SK-N-MC (cell line): ENCODE measurements at regions not wholly inside any gene's neighbourhood (a gene's known extent, or its start where the extent isn't known, plus 50 kb on each side); places are given as distances from the start of the nearest gene placed in this dataset.

Experiments used
- DNase-seq: peaks from one replicate; pipeline ENCODE4 v3.0.0-alpha.2; 2011; ENCODE audit warnings: low read depth, low spot score
- H3K27ac ChIP-seq: fragments of 200-600 bp; sonication (generic); 2 replicates; pipeline ENCODE4 v1.5.1; 2016; ENCODE audit warnings: mixed run types
- H3K36me3 ChIP-seq: fragments of 200-600 bp; sonication (generic); 2 replicates; pipeline ENCODE4 v1.6.1; 2017; ENCODE audit warnings: antibody characterized with exemption, low read length, mixed read lengths; ENCODE audit not compliant: insufficient read depth
- H3K4me3 ChIP-seq: fragments of 200-600 bp; sonication (generic); 2 replicates; pipeline ENCODE4 v1.5.1; 2016
- H3K9ac ChIP-seq: fragments of 200-600 bp; sonication (generic); 2 replicates; pipeline ENCODE4 v1.8.0; 2017; ENCODE audit warnings: mixed run types, mixed read lengths; ENCODE audit not compliant: insufficient read length
- H3K9me3 ChIP-seq: fragments of 200-600 bp; sonication (generic); 2 replicates; pipeline ENCODE4 v1.6.1; 2017; ENCODE audit warnings: low read depth, mild to moderate bottlenecking, antibody characterized with exemption, low read length, moderate library complexity, mixed read lengths
- EZH2 ChIP-seq: fragments of 200-600 bp; sonication (generic); IDR thresholded peaks from one replicate; pipeline ENCODE4 v1.6.1; 2017; ENCODE audit warnings: antibody characterized with exemption
- FOXP2 ChIP-seq: optimal IDR thresholded peaks from 2 replicates; pipeline ENCODE3; 2011; ENCODE audit warnings: mild to moderate bottlenecking, moderate library complexity; ENCODE audit not compliant: insufficient read depth; ENCODE audit errors: extremely low read length, control extremely low read depth
- POLR2AphosphoS5 ChIP-seq: IDR thresholded peaks from 2 replicates; pipeline ENCODE4 v1.6.1; 2012; ENCODE audit warnings: mild to moderate bottlenecking, low read depth, low read length, borderline replicate concordance

DNA sequence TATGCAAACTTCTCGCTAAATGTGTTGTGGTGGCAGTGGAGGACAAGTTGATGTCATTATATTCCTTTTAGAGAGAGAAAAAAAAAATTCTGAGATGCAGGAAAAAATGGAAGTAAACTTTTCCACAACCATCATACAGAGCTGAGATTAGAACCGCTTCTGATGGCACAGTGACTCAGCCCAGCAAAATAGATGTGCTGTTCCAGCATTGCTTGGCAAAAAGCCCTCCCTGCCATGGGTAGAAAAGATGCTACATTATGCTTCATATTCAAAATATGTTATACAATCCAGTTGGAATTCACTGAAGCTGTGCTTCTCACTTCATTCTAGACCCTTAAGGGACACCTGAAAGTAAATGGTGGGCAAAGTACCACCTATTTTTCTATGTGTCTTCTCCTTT, 1047.6 kb upstream of the FANCL start:
- no peak overlapping the region for H3K9ac ChIP-seq
- no peak overlapping the region for H3K27ac ChIP-seq
- TF ChIP-seq EZH2 (no peak), POLR2AphosphoS5 (no peak), FOXP2 (no peak)
- no peaks in the 10 kb centered on the region for H3K9me3 ChIP-seq
- no peaks in the 10 kb centered on the region for H3K36me3 ChIP-seq
- DNase-seq = no peak
- no peak overlapping the region for H3K4me3 ChIP-seq

- DNase-seq = no peak
- TF ChIP-seq POLR2AphosphoS5 = no peak
- no peak for TF ChIP-seq FOXP2
- TF ChIP-seq EZH2 = no peak
- no peak overlapping the region for H3K4me3 ChIP-seq
- H3K36me3 ChIP-seq = no peaks in the 10 kb centered on the region
- no peak overlapping the region for H3K9ac ChIP-seq
- no peak overlapping the region for H3K27ac ChIP-seq
- no peaks in the 10 kb centered on the region for H3K9me3 ChIP-seq
Measured at GRCh38 chr2:59282374-59283057, 1041.4 kb upstream of the FANCL start.

DNA sequence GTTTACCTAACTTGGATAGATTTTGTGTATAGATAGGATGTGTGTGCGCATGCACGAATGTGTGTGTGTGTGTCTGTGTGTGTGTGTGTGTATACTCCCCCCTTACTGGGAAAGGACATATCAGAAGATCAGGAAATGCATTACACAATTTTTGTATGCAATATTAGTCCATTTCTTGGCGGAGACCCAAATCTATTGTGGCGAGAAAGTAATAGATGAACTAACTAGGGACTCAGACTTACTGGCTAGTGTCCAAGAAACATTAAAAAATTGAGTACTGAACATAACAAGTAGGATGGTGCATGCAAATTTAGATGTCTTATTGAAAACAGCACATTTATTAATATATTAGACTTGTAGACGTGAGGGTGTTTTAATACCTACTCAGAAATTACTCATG, 1036.5 kb upstream of the FANCL start:
- Histone ChIP-seq H3K4me3 (no peak overlapping the region), H3K36me3 (no peaks in the 10 kb centered on the region), H3K9ac (no peak overlapping the region), H3K27ac (no peak overlapping the region), H3K9me3 (no peaks in the 10 kb centered on the region)
- no peak for DNase-seq
- TF ChIP-seq POLR2AphosphoS5 (no peak), EZH2 (no peak), FOXP2 (no peak)

GRCh38 chr2:59276917-59277316, 1035.8 kb upstream of the FANCL start:
- H3K4me3 ChIP-seq = no peak overlapping the region
- H3K9me3 ChIP-seq = no peaks in the 10 kb centered on the region
- no peaks in the 10 kb centered on the region for H3K36me3 ChIP-seq
- no peak overlapping the region for H3K9ac ChIP-seq
- TF ChIP-seq FOXP2 = no peak
- TF ChIP-seq POLR2AphosphoS5 = no peak
- no peak for TF ChIP-seq EZH2
- no peak overlapping the region for H3K27ac ChIP-seq
- DNase-seq = no peak

DNA sequence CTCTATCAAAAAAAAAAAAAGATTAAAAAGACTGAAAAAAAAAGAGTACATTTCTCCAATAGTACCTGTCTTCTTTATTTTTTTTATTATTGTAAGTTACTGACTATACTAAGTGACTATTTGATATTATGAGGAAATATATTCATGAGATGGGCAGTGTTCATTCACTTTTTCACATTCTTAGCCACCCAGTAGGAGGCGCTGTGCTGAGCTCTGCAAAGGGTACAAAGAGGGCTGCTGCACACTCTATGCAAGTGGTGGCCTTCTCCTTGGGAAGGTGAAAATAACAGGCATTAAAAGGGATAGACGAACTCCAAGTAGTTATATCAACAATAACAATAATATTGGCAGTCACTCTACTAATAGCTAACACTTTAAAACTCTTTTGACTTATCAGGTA, 1034.9 kb upstream of the FANCL start:
- no peak overlapping the region for H3K9ac ChIP-seq
- H3K4me3 ChIP-seq = no peak overlapping the region
- no peak for DNase-seq
- no peak overlapping the region for H3K27ac ChIP-seq
- no peaks in the 10 kb centered on the region for H3K9me3 ChIP-seq
- no peak for TF ChIP-seq EZH2
- TF ChIP-seq POLR2AphosphoS5 = no peak
- no peaks in the 10 kb centered on the region for H3K36me3 ChIP-seq

- no peaks in the 10 kb centered on the region for H3K36me3 ChIP-seq
- no peak overlapping the region for H3K27ac ChIP-seq
- TF ChIP-seq FOXP2 (no peak), EZH2 (no peak), POLR2AphosphoS5 (no peak)
- DNase-seq = no peak
- H3K9me3 ChIP-seq = no peaks in the 10 kb centered on the region
- no peak overlapping the region for H3K9ac ChIP-seq
- H3K4me3 ChIP-seq = no peak overlapping the region
Measured at GRCh38 chr2:59266453-59266852, 1025.3 kb upstream of the FANCL start.

DNA sequence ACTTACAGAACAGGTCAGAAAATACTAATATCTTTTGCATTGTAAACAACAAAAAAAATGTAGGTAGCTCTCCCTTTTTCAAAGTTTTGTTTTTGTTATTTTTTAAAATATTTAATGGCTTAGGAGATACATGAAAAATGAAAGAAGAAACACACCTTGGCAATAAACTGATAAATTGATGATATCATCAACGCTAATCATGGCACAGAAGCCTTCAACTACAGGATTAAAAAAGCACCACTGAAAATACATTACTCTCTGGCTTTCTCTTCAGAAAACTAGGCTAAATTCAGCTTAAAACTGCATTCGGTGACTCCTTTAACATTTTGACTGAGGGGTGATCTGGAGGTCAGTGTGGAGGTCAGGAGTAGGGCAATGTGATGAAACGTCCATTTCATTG, 1018.8 kb upstream of the FANCL start:
- no peak for TF ChIP-seq EZH2
- no peak for TF ChIP-seq FOXP2
- TF ChIP-seq POLR2AphosphoS5 = no peak
- Histone ChIP-seq H3K36me3 (no peaks in the 10 kb centered on the region), H3K27ac (no peak overlapping the region), H3K9me3 (no peaks in the 10 kb centered on the region), H3K4me3 (no peak overlapping the region), H3K9ac (no peak overlapping the region)
- DNase-seq = no peak

GRCh38 chr2:59256290-59256689, 1015.2 kb upstream of the FANCL start:
- Histone ChIP-seq H3K9ac (no peak overlapping the region), H3K36me3 (no peaks in the 10 kb centered on the region), H3K4me3 (no peak overlapping the region), H3K27ac (no peak overlapping the region), H3K9me3 (no peaks in the 10 kb centered on the region)
- TF ChIP-seq EZH2 (no peak), FOXP2 (no peak), POLR2AphosphoS5 (no peak)
- DNase-seq = no peak

DNA sequence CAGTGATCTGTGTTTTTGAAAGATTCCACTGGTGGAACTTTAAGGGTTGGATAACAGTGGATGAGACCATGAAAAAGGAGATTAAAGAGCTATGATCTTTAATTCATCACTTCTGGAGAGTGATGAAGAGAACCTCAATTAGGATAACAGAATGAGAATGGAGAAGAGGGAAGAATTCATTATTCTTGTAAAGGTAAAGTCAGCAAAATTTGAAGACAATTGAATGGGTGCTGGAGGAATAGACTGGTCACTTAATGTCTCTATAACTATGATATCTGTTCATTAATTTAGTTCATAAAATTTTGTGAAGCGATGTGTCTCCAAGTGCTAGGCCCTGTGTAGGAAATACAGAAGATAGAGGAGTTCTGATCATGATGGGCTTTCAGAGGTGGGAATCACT, 1013.2 kb upstream of the FANCL start:
- Histone ChIP-seq H3K9ac (no peak overlapping the region), H3K36me3 (no peaks in the 10 kb centered on the region), H3K4me3 (no peak overlapping the region), H3K27ac (no peak overlapping the region), H3K9me3 (no peaks in the 10 kb centered on the region)
- TF ChIP-seq EZH2 (no peak), POLR2AphosphoS5 (no peak), FOXP2 (no peak)
- no peak for DNase-seq

GRCh38 chr2:59250307-59250677, 1009.2 kb upstream of the FANCL start:
- Histone ChIP-seq H3K9me3 (no peaks in the 10 kb centered on the region), H3K9ac (no peak overlapping the region), H3K36me3 (no peaks in the 10 kb centered on the region), H3K27ac (no peak overlapping the region), H3K4me3 (no peak overlapping the region)
- no peak for DNase-seq
- TF ChIP-seq EZH2 (no peak), POLR2AphosphoS5 (no peak), FOXP2 (no peak)
